ENCODE measurements at regions not wholly inside any gene's neighbourhood (a gene's known extent, or its start where the extent isn't known, plus 50 kb on each side); places are given as distances from the start of the nearest gene placed in this dataset.

- in situ Hi-C loops (cut with MboI) (no loop called here), intact Hi-C loops (cut with micrococcal nuclease; ENCODE audit: unreplicated experiment) (no loop called here)
- H4K20me1 ChIP-seq (ENCODE audit: control insufficient read depth, insufficient read depth) = no peaks in the 10 kb centered on the region
- WGBS (ENCODE audit: insufficient coverage, insufficient replicate concordance, low lambda C conversion rate, missing lambda C conversion rate) = 6% methylated on average over 1 of the region's 1 CpG
- H3K4me3 ChIP-seq = no peak overlapping the region
- H3K27ac ChIP-seq (ENCODE audit: control insufficient read depth, insufficient read depth) = no peak overlapping the region
- SMC1A ChIA-PET (ENCODE audit: uncharacterized antibody, unreplicated experiment) = no interaction called here
- H3K4me2 ChIP-seq (ENCODE audit: control insufficient read depth, insufficient read depth) = no peak overlapping the region
- CTCF ChIA-PET = no interaction called here
- H3K9me3 ChIP-seq (replicated peaks; ENCODE audit: control insufficient read depth, insufficient read depth, low read length) = no peaks in the 10 kb centered on the region
- DNase-seq (ENCODE audit: low read depth, low spot score) (no peak), ATAC-seq (no peak), FAIRE-seq (no peak)
- H3K27me3 ChIP-seq (replicated peaks in 1 of 2; ENCODE audit: control insufficient read depth in 2 of 2, insufficient read depth in 2 of 2, low read length in 1 of 2) = no peaks in the 10 kb centered on the region
- no TSS peak for BruUV-seq (replicated peaks)
- no peak overlapping the region for H2AFZ ChIP-seq (ENCODE audit: control insufficient read depth, low read depth, low read length)
- no peak overlapping the region for H3K9ac ChIP-seq (ENCODE audit: control insufficient read depth, insufficient read depth, low read length)
- POLR2A ChIA-PET = no interaction called here
- H3K36me3 ChIP-seq (ENCODE audit: control insufficient read depth in 2 of 2, insufficient read depth in 2 of 2, low read length in 1 of 2) = no peaks in the 10 kb centered on the region
- no peaks in the 10 kb centered on the region for H3K79me2 ChIP-seq (ENCODE audit: control insufficient read depth, insufficient read depth, low read length)
- no peaks in the 10 kb centered on the region for H3K4me1 ChIP-seq (ENCODE audit: control insufficient read depth, insufficient read depth, low read length)
- TF ChIP-seq PBX3 (IDR thresholded peaks at IDR 0.05; ENCODE audit: insufficient replicate concordance, low read depth, low read length) (no peak), BCL11A (IDR thresholded peaks at IDR 0.05; ENCODE audit: low read depth, low read length) (no peak), BCLAF1 (IDR thresholded peaks at IDR 0.05) (no peak), E4F1 (IDR thresholded peaks at IDR 0.05; ENCODE audit: borderline replicate concordance, partially characterized antibody) (no peak), IRF5 (IDR thresholded peaks at IDR 0.05; ENCODE audit: borderline replicate concordance) (no peak), GATAD2B (conservative IDR thresholded peaks at IDR 0.05; ENCODE audit: low read depth) (no peak), SREBF2 (IDR thresholded peaks at IDR 0.05; ENCODE audit: low read length) (no peak), SMAD1 (IDR thresholded peaks at IDR 0.05; ENCODE audit: low read depth, partially characterized antibody) (no peak), HCFC1 (IDR thresholded peaks at IDR 0.05; ENCODE audit: low read length) (no peak)
- RAD21 ChIA-PET (ENCODE audit: unreplicated experiment) = no interaction called here
Measured at GRCh38 chr13:38570706-38571105, 116.2 kb upstream of the FREM2 start.

All from GM12878 (cell line).